Activated naive CD8-positive, alpha-beta T cell treated with anti-CD3 and anti-CD28 coated beads for 36 hours (primary cell): ENCODE measurements at regions not wholly inside any gene's neighbourhood (a gene's known extent, or its start where the extent isn't known, plus 50 kb on each side); places are given as distances from the start of the nearest gene placed in this dataset.

ENCODE experiments used
- DNase-seq: peaks from one replicate; pipeline ENCODE4 v3.0.0; 2021
- H3K27ac Mint-ChIP-seq: one replicate; pipeline ENCODE4 v1.8.0; 2022; ENCODE audit warnings: mild to moderate bottlenecking, moderate library complexity, mixed read lengths
- H3K27me3 Mint-ChIP-seq: one replicate; pipeline ENCODE4 v1.8.0; 2022; ENCODE audit warnings: mild to moderate bottlenecking, mixed read lengths
- H3K36me3 Mint-ChIP-seq: one replicate; pipeline ENCODE4 v1.8.0; 2021; ENCODE audit warnings: mild to moderate bottlenecking, mixed read lengths
- H3K4me1 Mint-ChIP-seq: one replicate; pipeline ENCODE4 v1.8.0; 2021; ENCODE audit warnings: mixed read lengths
- H3K4me3 Mint-ChIP-seq: one replicate; pipeline ENCODE4 v1.8.0; 2022; ENCODE audit warnings: mild to moderate bottlenecking, moderate library complexity, mixed read lengths
- H3K9me3 Mint-ChIP-seq: one replicate; pipeline ENCODE4 v1.8.0; 2022; ENCODE audit warnings: mixed read lengths

DNA sequence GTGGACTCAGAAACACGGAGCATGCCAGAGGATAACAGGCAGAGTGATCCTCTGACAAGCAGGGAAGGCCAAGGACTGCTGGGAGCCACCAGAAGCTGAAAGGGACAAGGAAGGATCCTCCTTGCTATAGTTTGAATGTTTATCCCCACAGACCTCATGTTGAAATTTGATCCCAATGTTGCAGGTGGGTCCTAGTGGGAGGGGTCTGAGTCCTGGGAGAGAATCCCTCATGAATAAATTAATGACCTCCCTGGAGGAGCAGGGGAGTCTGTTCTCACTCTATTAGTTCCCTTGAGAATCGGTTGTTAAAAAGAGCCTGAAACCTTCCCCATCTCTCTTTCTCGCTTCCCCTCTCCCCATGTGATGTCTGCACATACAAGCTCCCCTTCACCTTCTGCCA is 124.4 kb downstream of the FBXO15 start:
- no peak for DNase-seq
- Mint-ChIP-seq H3K9me3 (no peaks in the 10 kb centered on the region), H3K27ac (no peak overlapping the region), H3K4me3 (no peak overlapping the region), H3K27me3 (peaks cover 21% of the 10 kb centered on the region), H3K4me1 (no peaks in the 10 kb centered on the region), H3K36me3 (peaks cover 6% of the 10 kb centered on the region)

DNA sequence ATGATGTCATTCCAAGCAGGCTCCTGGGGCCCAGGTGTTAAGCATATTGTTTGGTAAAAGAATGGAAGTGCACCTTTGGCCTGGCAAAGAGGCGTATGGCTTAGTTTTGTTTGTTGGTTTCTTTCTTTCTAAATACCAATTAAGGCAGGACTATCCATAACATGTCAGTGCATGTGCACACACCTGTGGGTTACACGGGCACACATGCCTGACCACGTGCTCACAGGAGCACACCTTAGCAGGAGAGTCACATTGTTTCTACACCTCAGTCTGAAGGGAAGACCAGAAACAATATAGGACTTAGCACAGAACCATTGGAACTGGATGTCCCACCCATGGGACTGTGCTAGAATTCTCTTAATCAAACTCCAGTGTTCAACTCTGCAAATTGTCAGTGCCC is 127.8 kb downstream of the FBXO15 start:
- Mint-ChIP-seq H3K9me3 (no peaks in the 10 kb centered on the region), H3K27ac (no peak overlapping the region), H3K36me3 (peaks cover 6% of the 10 kb centered on the region), H3K27me3 (peaks cover 20% of the 10 kb centered on the region), H3K4me1 (no peaks in the 10 kb centered on the region), H3K4me3 (no peak overlapping the region)
- no peak for DNase-seq

DNA sequence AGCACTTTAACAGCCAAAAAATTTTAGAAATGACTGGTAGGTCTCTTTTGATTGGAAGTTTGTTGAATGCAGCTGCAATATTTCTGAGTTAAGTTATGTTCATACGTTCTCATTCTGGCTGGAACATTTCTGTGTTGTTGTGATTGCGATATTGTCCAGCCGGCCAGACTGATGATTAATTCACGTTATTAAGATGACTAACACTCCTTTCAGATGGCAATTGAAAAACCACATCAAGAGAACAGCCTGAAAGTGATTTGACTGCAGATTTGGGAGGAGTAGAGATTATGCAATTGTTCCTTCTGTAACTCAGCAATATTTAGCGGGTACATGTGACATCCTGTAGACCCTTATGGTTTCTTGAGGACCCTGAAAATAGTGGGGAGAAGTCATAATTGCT is 133.7 kb downstream of the FBXO15 start:
- DNase-seq: no peak
- no peak overlapping the region for H3K27ac Mint-ChIP-seq
- peaks cover 2% of the 10 kb centered on the region for H3K36me3 Mint-ChIP-seq
- no peak overlapping the region for H3K4me3 Mint-ChIP-seq
- H3K27me3 Mint-ChIP-seq: peaks cover 9% of the 10 kb centered on the region
- H3K9me3 Mint-ChIP-seq: no peaks in the 10 kb centered on the region
- H3K4me1 Mint-ChIP-seq: peaks cover 4% of the 10 kb centered on the region

DNA sequence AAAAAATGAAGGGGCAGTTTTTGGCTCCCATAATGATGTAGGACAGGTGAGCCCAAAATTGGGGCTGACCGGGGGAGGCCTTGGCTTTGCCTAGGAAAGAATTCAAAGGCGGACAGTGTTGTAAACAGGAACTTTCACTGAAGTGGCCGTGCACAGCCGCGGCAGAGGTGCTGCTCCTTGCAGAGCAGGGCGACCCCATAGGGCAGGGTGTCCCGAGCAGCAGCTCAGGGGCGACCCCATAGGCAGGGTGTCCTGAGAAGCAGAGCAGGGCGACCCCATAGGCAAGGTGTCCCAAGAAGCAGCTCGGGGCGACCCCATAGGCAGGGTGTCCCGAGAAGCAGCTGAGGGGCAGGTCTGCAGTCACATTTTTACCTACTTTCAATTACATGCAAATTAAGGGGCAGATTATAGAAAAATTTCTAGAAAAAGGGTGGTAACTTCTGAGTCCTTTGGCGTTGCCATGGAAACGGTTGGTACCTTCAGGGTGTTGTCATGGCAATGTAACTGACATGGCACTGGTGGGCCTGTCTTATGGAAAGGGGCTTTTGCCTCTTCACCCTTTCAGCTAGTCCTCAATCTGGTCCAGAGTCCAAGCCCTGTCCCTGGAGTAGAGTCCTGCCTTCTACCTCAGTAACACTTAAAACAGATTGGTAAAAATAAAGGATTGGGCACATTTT is 134.5 kb downstream of the FBXO15 start:
- peaks cover 6% of the 10 kb centered on the region for H3K27me3 Mint-ChIP-seq
- no peak for DNase-seq
- peaks cover 4% of the 10 kb centered on the region for H3K4me1 Mint-ChIP-seq
- no peak overlapping the region for H3K4me3 Mint-ChIP-seq
- H3K27ac Mint-ChIP-seq: no peak overlapping the region
- H3K9me3 Mint-ChIP-seq: no peaks in the 10 kb centered on the region
- no peaks in the 10 kb centered on the region for H3K36me3 Mint-ChIP-seq

DNA sequence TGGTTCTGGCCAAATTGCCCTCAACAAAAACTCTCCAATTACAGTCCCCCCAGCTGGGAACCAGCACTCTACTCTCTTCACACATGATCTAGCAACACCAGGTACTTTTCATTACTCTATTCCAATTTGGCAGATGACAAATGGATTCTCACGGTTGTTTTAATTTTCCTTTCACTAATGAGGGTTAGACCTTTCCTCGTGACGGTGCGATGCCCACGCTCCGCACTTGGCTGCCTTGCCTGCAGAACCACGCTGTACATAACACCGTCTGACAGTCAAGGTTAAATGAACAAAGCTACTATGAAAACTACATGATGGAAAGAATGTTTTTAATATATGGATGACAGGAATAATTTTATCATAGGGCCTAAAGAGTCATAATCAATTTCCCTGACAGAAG is 141.5 kb downstream of the FBXO15 start:
- peaks cover 6% of the 10 kb centered on the region for H3K4me1 Mint-ChIP-seq
- H3K36me3 Mint-ChIP-seq: peaks cover 2% of the 10 kb centered on the region
- no peaks in the 10 kb centered on the region for H3K9me3 Mint-ChIP-seq
- no peak overlapping the region for H3K27ac Mint-ChIP-seq
- DNase-seq: no peak
- no peak overlapping the region for H3K4me3 Mint-ChIP-seq
- H3K27me3 Mint-ChIP-seq: no peaks in the 10 kb centered on the region

DNA sequence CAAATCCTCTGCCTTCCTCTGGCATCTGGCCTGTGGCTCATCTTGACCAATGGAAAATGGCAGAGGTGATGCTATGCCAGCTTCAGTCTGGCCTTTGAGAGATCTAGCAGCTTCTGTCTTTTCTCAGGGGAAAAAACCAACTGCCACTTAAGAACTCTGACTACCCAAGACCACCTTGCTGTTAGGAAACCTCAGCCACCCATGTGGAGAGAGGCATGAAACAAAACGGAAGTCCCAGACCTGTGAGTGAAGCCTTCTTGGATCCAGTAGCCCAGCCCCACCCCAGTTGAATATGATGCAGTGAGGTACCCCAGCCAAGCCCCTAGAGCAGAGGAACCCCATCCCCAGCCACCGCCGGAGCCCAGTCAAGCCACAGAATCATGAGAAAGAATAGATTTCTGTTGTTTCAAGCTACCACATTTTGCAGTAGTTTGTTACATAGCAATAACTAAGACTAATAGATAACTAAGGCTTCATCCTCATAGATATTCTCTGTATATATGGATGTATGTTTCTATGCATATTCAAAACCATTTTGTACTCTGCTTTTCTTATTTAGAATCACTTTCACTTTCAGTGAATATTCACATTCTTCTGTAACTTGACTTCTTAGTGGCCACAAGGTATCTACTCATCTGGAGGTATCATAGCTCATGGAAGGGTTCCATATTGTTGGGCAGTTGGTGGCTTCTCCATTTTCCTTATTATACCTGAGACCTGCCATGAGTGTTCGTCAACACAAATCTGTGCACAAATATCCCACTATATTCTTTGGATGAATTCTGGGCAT is 142.1 kb downstream of the FBXO15 start:
- Mint-ChIP-seq H3K36me3 (peaks cover 2% of the 10 kb centered on the region), H3K9me3 (no peaks in the 10 kb centered on the region), H3K27ac (no peak overlapping the region), H3K27me3 (no peaks in the 10 kb centered on the region), H3K4me1 (peaks cover 6% of the 10 kb centered on the region), H3K4me3 (no peak overlapping the region)
- no peak for DNase-seq

DNA sequence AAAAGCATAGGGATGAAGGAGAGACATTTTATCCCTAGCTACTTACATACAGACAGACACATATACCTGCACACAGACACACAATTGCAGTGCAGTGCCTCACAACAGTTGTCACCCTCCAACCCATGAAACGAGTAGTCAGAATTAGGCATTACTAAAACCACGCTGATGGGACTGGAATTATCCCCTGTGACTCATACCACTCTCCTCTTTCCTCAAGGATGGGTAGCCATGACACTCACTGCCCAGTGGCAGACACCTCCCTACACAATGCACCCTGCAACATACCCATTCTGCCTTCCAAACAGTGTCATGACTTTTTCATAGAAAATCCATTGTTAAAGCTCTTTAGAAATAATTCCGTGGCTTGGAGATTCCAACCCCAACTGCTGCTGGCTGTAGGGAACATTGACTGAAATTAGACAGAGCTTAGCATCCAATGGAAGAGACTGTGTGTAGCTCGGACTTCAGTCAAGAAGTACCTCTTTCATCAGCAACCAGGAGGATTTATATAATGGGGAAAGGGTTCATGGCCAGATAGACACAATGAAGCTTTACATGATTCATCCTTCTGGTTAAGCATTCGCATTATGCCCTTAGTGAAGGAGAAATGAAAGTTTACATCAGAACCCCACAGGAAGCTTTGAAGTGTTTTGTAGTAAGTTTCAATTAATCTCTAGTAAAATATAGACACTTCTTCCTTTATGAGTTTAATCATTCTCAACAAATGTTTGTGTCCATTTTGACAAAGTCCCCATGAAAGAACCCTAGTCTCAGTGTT is 155.2 kb downstream of the FBXO15 start:
- peaks cover 3% of the 10 kb centered on the region for H3K36me3 Mint-ChIP-seq
- DNase-seq: no peak
- peaks cover 5% of the 10 kb centered on the region for H3K4me1 Mint-ChIP-seq
- peaks cover 7% of the 10 kb centered on the region for H3K27me3 Mint-ChIP-seq
- no peak overlapping the region for H3K27ac Mint-ChIP-seq
- no peak overlapping the region for H3K4me3 Mint-ChIP-seq
- peaks cover 10% of the 10 kb centered on the region for H3K9me3 Mint-ChIP-seq

DNA sequence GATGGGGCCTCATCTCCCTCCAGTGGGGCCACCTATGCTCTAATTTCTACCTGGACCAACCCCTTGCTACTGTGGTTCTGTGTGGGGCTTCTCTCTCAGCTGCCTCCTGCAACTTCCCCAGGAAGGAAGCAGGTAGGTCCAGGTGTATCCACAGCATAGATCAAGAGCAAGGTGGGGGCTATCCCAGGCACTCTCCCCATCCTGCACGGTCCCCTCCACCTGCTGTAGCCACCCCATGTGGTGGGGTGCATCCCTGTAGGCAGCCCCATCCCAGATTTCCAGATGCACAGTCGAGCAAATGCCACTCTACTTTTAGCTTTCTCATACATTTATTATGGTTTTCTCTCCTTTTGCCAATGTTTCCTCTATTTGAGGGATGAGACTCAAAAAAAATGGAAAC is 156.1 kb downstream of the FBXO15 start:
- Mint-ChIP-seq H3K4me3 (no peak overlapping the region), H3K36me3 (peaks cover 3% of the 10 kb centered on the region), H3K27ac (no peak overlapping the region), H3K9me3 (peaks cover 4% of the 10 kb centered on the region), H3K27me3 (peaks cover 7% of the 10 kb centered on the region), H3K4me1 (peaks cover 5% of the 10 kb centered on the region)
- no peak for DNase-seq

DNA sequence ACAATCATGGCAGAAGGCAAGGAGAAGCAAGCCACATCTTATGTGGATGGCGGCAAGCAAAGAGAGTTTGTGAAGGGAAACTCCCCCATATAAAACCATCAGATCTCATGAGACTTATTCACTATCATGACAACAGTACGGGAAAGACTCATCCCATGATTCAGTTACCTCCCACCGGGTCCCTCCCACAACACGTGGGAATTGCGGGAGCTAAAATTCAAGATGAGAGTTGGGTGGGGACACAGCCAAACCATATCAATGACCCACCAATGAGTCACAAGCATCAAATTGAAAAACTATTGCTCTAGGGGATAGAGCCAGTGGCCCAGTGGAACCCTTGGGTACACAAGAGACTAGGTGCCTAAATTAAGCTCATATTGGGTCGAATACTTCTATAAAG is 157.4 kb downstream of the FBXO15 start:
- Mint-ChIP-seq H3K4me1 (peaks cover 5% of the 10 kb centered on the region), H3K9me3 (peaks cover 4% of the 10 kb centered on the region)

DNA sequence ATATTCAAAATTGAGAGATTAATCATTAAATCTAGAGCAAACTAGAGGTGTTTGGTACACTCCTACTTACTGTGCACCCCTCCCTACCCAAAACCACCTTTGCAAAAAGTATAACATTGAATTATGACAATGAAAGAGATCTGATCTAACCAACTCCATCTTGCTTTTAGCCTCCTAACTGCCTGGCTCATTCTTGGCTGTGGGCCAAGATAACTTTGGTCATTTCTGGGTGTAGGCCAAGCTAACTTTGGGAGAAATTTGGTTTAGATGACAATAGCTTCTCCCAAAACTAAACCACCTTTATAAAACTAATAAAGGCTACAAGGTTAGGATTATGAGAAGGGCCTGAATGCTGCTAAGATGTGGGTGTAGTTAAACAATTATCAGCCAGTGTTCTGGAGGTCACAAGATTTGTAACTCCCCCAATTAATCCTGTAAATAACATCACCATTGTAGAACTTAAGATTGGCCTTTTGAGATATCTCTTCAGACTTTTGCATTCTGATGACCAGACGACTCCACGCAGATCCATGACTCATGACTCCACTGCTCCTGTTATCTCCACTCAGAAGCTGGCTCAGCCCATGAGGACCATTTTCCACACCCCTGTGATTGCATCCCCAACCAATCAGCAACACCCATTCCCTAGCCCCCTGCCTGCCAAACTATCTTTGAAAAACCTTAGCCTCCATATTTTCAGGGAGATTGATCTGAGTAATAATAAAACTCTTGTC is 160.2 kb downstream of the FBXO15 start:
- H3K27ac Mint-ChIP-seq: no peak overlapping the region
- H3K9me3 Mint-ChIP-seq: peaks cover 3% of the 10 kb centered on the region
- peaks cover 1% of the 10 kb centered on the region for H3K4me1 Mint-ChIP-seq
- H3K36me3 Mint-ChIP-seq: peaks cover 3% of the 10 kb centered on the region
- H3K4me3 Mint-ChIP-seq: no peak overlapping the region
- H3K27me3 Mint-ChIP-seq: no peaks in the 10 kb centered on the region
- DNase-seq: no peak

More for the DNA sequence above, 157.4 kb downstream of the FBXO15 start:
- Mint-ChIP-seq H3K27ac (no peak overlapping the region), H3K27me3 (peaks cover 3% of the 10 kb centered on the region), H3K4me3 (no peak overlapping the region), H3K36me3 (peaks cover 3% of the 10 kb centered on the region)
- no peak for DNase-seq

DNA sequence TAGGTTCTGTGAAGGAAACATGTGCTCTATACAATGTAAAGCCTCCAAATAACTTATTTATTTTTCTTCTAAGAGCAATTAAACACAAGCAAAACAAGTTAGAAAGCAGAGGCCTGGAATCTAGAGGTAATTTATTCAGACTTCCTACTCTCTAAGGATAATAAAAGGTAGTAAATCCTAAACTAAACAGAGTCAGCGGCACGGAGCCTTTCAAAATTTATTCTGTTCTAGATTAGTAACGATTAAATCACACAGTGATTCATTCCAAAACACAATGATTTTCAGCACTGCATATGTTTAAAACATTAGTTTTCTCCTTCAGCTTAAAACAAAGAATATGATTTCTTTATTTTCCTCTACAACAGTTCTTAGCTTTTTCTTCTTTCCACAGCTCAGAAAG is 160.9 kb downstream of the FBXO15 start:
- Mint-ChIP-seq H3K27me3 (no peaks in the 10 kb centered on the region), H3K36me3 (peaks cover 3% of the 10 kb centered on the region), H3K4me1 (no peaks in the 10 kb centered on the region), H3K4me3 (no peak overlapping the region), H3K27ac (no peak overlapping the region), H3K9me3 (peaks cover 3% of the 10 kb centered on the region)
- no peak for DNase-seq

DNA sequence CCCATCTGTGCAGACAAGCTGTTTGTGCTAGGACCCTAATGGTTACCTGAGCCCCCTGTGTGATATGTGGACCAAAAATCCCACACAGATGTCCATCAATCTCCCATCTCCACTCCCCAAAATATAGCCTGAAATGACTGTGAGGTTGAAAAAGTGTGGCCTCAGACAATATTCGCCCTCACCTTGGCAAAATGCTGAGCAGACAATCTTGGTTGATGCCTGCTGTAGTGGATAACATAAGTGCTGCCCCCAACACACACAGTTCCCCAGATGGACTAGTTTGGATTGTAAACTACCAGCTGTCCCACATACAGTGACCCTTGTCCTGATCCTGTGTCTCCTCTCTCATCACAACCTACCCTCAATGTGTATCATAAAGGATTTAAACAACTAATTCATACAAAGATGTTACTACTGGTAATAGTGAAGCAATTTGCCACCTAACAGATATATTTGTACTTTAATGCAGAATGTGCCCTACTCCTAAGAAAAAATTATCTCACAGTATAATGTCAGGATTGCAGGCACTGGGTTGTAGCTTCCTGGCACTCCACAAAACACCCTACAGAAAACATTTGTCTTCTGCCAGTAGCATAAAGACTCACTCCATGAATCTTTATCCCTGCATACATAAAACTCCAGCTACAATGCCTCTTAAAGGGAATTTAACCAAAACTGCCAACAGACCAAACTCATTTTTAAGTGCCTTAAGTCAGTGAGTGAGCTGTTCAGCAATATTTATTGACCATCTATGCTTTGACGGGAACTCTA is 161.6 kb downstream of the FBXO15 start:
- DNase-seq: no peak
- Mint-ChIP-seq H3K4me3 (no peak overlapping the region), H3K27ac (no peak overlapping the region), H3K27me3 (no peaks in the 10 kb centered on the region), H3K36me3 (peaks cover 3% of the 10 kb centered on the region), H3K9me3 (peaks cover 3% of the 10 kb centered on the region), H3K4me1 (no peaks in the 10 kb centered on the region)

DNA sequence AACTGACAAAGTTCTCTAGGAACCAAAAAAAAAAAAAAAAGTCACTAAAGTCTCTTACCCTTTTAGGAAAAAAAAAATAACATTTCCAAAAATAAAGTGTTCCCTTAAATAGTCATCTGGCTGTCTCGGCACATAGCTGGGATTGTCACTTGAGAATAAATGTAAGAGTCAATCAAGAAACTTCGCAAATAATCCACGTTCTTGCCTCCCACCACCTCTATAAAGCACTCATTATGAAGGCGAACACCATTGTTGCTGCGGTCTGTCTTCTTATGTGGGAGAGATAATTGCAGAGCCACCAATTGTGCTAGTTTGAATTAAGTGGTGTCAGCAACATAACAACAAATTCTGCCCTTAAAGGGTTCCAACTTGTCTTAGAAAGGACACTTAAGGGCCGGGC is 163.7 kb downstream of the FBXO15 start:
- no peaks in the 10 kb centered on the region for H3K4me1 Mint-ChIP-seq
- H3K9me3 Mint-ChIP-seq: peaks cover 3% of the 10 kb centered on the region
- no peak overlapping the region for H3K27ac Mint-ChIP-seq

DNA sequence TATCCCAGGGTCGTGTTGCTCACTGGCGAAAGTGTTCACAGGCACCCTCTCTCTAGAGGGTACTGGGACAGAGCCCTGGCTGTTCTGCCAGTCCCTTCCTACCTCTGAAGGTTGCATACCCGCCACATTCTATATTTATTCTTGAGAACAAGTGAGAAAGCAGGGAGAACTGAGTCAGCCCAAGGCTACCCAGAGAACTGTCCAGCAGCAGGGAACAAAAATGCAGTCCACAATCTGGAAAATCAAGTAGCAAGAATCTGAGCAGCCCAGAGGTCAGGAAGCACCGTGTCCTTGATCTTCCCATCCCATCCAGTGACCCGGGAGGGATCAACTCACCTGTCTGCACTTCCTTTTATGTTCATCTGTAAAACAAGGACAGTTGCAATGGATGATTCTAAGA is 164.1 kb downstream of the FBXO15 start:
- H3K27me3 Mint-ChIP-seq: peaks cover 4% of the 10 kb centered on the region
- no peak for DNase-seq
- H3K4me3 Mint-ChIP-seq: no peak overlapping the region
- peaks cover 3% of the 10 kb centered on the region for H3K36me3 Mint-ChIP-seq
- no peak overlapping the region for H3K27ac Mint-ChIP-seq
- H3K4me1 Mint-ChIP-seq: no peaks in the 10 kb centered on the region
- peaks cover 3% of the 10 kb centered on the region for H3K9me3 Mint-ChIP-seq

More for the DNA sequence above, 163.7 kb downstream of the FBXO15 start:
- no peak for DNase-seq
- Mint-ChIP-seq H3K4me3 (no peak overlapping the region), H3K27me3 (peaks cover 4% of the 10 kb centered on the region), H3K36me3 (peaks cover 3% of the 10 kb centered on the region)
